Kidney (tissue), 13 donors: ENCODE measurements at regions not wholly inside any gene's neighbourhood (a gene's known extent, or its start where the extent isn't known, plus 50 kb on each side); places are given as distances from the start of the nearest gene placed in this dataset.

Source experiments
- DNase-seq, 5 donors: peaks; one replicate each; pipeline ENCODE4 v3.0.0-alpha.2; 2013 to 2020
- FAIRE-seq: peaks from 2 replicates; lab custom pipeline; 2012; peaks lifted over from hg19 to GRCh38; lab: Jason Lieb, UNC
- H3K27ac ChIP-seq, 2 donors: one replicate each; pipeline ENCODE4 v1.7.0; 2013; ENCODE audit warnings: low read depth in 2 of 2, low read length in 2 of 2, inconsistent platforms in 1 of 2
- H3K27me3 ChIP-seq: one replicate; pipeline ENCODE4 v1.7.1; 2013; ENCODE audit warnings: low read length, inconsistent platforms; ENCODE audit not compliant: control insufficient read depth, insufficient read depth
- H3K36me3 ChIP-seq, 3 donors: one replicate each; pipeline versions ENCODE4 v1.7.0 to v1.7.1; 2013; ENCODE audit warnings: low read length in 3 of 3, control low read depth in 1 of 3, inconsistent platforms in 1 of 3; ENCODE audit not compliant: insufficient read depth in 3 of 3, control insufficient read depth in 2 of 3
- H3K4me1 ChIP-seq, 3 donors: one replicate each; pipeline versions ENCODE4 v1.7.0 to v1.7.1; 2013; ENCODE audit warnings: low read length in 3 of 3, inconsistent platforms in 1 of 3, low read depth in 1 of 3; ENCODE audit not compliant: control insufficient read depth in 2 of 3, insufficient read depth in 2 of 3
- H3K4me3 ChIP-seq, 3 donors: one replicate each; pipeline versions ENCODE4 v1.7.0 to v1.8.1; 2013; ENCODE audit warnings: low read length in 3 of 3, control low read depth in 1 of 3, inconsistent platforms in 1 of 3
- H3K9ac ChIP-seq, 3 donors: one replicate each; pipeline versions ENCODE4 v1.7.0 to v1.7.1; 2013; ENCODE audit warnings: low read length in 3 of 3, control low read depth in 1 of 3, inconsistent platforms in 1 of 3
- H3K9me3 ChIP-seq, 3 donors: one replicate each; pipeline versions ENCODE4 v1.7.0 to v1.7.1; 2013; ENCODE audit warnings: low read length in 3 of 3, control low read depth in 1 of 3, inconsistent platforms in 1 of 3; ENCODE audit not compliant: control insufficient read depth in 2 of 3, insufficient read depth in 1 of 3
- CTCF ChIP-seq: IDR thresholded peaks from 3 replicates; pipeline ENCODE4 v1.5.1; 2012; ENCODE audit warnings: mild to moderate bottlenecking, moderate library complexity, borderline replicate concordance; ENCODE audit not compliant: insufficient read depth; ENCODE audit errors: extremely low read depth
- intact Hi-C: fragments of 100-400 bp; cut with DNase I; formaldehyde crosslinking; loops from one replicate; pipeline ENCODE4 v1.11.1; 2022
- donor health status: control.
- donor health status: control.
- donor health status: control.
- donor health status: control.
- donor health status: control.
- donor health status: DM: yes; HTN: yes; CAD: no.
- donor health status: Normal renal cell carcinoma (clear cell type).

- DNase-seq (no peak), FAIRE-seq (no peak)
- H3K9me3 ChIP-seq, result no peaks in the 10 kb centered on the region
- TF ChIP-seq CTCF, result no peak
- no peak overlapping the region for H3K4me3 ChIP-seq
- no peaks in the 10 kb centered on the region for H3K36me3 ChIP-seq
- H3K9ac ChIP-seq, result no peak overlapping the region
- H3K27me3 ChIP-seq, result no peaks in the 10 kb centered on the region
- intact Hi-C loops, result no loop called here
- H3K4me1 ChIP-seq, result peaks cover 0 to 5% (median 0%) of the 10 kb centered on the region in 3 donors
- H3K27ac ChIP-seq, result no peak overlapping the region
These were observed 164.8 kb upstream of the GGTLC1 start for GRCh38 chr20:24153101-24154040.

- Histone ChIP-seq H3K27me3 (no peaks in the 10 kb centered on the region), H3K4me1 (peaks cover 0 to 3% (median 0%) of the 10 kb centered on the region in 3 donors), H3K9me3 (no peaks in the 10 kb centered on the region), H3K9ac (no peak overlapping the region), H3K27ac (no peak overlapping the region), H3K4me3 (no peak overlapping the region), H3K36me3 (no peaks in the 10 kb centered on the region)
- no peak for TF ChIP-seq CTCF
- no peak for DNase-seq
- FAIRE-seq, result no peak
- intact Hi-C loops, result no loop called here
These were observed 163.2 kb upstream of the GGTLC1 start for GRCh38 chr20:24151621-24152294.

GRCh38 chr20:24150406-24150805 lies 161.8 kb upstream of the GGTLC1 start:
- Histone ChIP-seq H3K27me3 (no peaks in the 10 kb centered on the region), H3K9ac (no peak overlapping the region), H3K36me3 (no peaks in the 10 kb centered on the region), H3K27ac (no peak overlapping the region), H3K4me3 (no peak overlapping the region), H3K9me3 (no peaks in the 10 kb centered on the region), H3K4me1 (peaks cover 0 to 3% (median 0%) of the 10 kb centered on the region in 3 donors)
- TF ChIP-seq CTCF, result no peak
- DNase-seq, result no peak
- intact Hi-C loops, result no loop called here
- no peak for FAIRE-seq
